Spleen (tissue), 11 donors: ENCODE measurements at regions not wholly inside any gene's neighbourhood (a gene's known extent, or its start where the extent isn't known, plus 50 kb on each side); places are given as distances from the start of the nearest gene placed in this dataset.

Experiments
- DNase-seq: peaks from one replicate; pipeline ENCODE4 v3.0.0-alpha.2; 2020
- H3K27ac ChIP-seq, 8 donors: fragments of 200-600 bp; sonication (generic) in 7 of 8; 1 replicate in 4 of 8; 2 replicates in 4 of 8; pipeline versions ENCODE4 v1.5.0 to v1.8.0; 2016 to 2021; ENCODE audit warnings: inconsistent platforms in 4 of 8, mild to moderate bottlenecking in 4 of 8, moderate library complexity in 1 of 8
- H3K27me3 ChIP-seq, 7 donors: fragments of 200-600 bp; sonication (generic) in 6 of 7; replicated peaks in 1 of 7; 1 replicate in 4 of 7; 2 replicates in 3 of 7; pipeline versions ENCODE4 v1.5.0 to v1.8.0; 2016 to 2021; ENCODE audit warnings: inconsistent platforms in 3 of 7, mild to moderate bottlenecking in 1 of 7
- H3K36me3 ChIP-seq, 6 donors: fragments of 200-600 bp; sonication (generic) in 5 of 6; 1 replicate in 4 of 6; 2 replicates in 2 of 6; pipeline versions ENCODE4 v1.5.0 to v1.8.0; 2016 to 2021; ENCODE audit warnings: inconsistent platforms in 2 of 6
- H3K4me1 ChIP-seq, 6 donors: fragments of 200-600 bp; sonication (generic) in 5 of 6; 1 replicate in 3 of 6; 2 replicates in 3 of 6; pipeline versions ENCODE4 v1.5.0 to v1.8.0; 2016 to 2021; ENCODE audit warnings: inconsistent platforms in 3 of 6
- H3K4me3 ChIP-seq, 8 donors: fragments of 200-600 bp; sonication (generic) in 7 of 8; 1 replicate in 4 of 8; 2 replicates in 4 of 8; pipeline versions ENCODE4 v1.5.0 to v1.8.0; 2016 to 2021; ENCODE audit warnings: inconsistent platforms in 4 of 8, mild to moderate bottlenecking in 4 of 8, moderate library complexity in 2 of 8
- H3K9me3 ChIP-seq, 8 donors: fragments of 200-600 bp; sonication (generic) in 7 of 8; 1 replicate in 4 of 8; 2 replicates in 4 of 8; pipeline versions ENCODE4 v1.5.0 to v1.8.0; 2016 to 2021; ENCODE audit warnings: inconsistent platforms in 4 of 8
- CTCF ChIP-seq, 11 experiments: fragments of 200-600 bp in 7 of 11; fragments of 450-650 bp in 4 of 11; sonication (generic) in 4 of 11; IDR thresholded peaks in 8 of 11; conservative IDR thresholded peaks in 3 of 11; 1 replicate in 7 of 11; 2 replicates in 4 of 11; pipeline versions ENCODE4 v1.4.0 to v1.8.0; 2016 to 2021; ENCODE audit warnings: antibody characterized with exemption in 11 of 11, inconsistent platforms in 4 of 11, mild to moderate bottlenecking in 1 of 11
- POLR2A ChIP-seq, 3 donors: fragments of 450-650 bp; IDR thresholded peaks; one replicate each; pipeline ENCODE4 v1.5.1; 2017; ENCODE audit warnings: antibody characterized with exemption in 3 of 3, mild to moderate bottlenecking in 1 of 3
- POLR2AphosphoS5 ChIP-seq, 3 donors: sonication (generic); formaldehyde crosslinking; IDR thresholded peaks; one replicate each; pipeline ENCODE4 v1.5.1; 2017; ENCODE audit warnings: antibody characterized with exemption in 3 of 3
- WGBS, 5 donors: extraction: QIAGEN DNeasy Blood & Tissue Kit in 3 of 5; methylation state at CpG; one replicate each; pipeline versions ENCODE4 v1.1.5 to v1.1.7; 2013 to 2018; 5-methylcytosine and 5-hydroxymethylcytosine counted together
- intact Hi-C: fragments of 100-400 bp; cut with DNase I; formaldehyde crosslinking; loops from one replicate; pipeline ENCODE4 v1.15.0; 2023; ENCODE audit warnings: low total_unique reads
- donor health status: healthy with polysubstance abuse.
- donor health status: DM: no; HTN: no; CAD: no; lungs with moderate emphysema.
- donor health status: DM: no; HTN: no; CAD: no.
- donor health status: Bipolar disorder and iron deficiency.
- donor health status: healthy.
- donor health status: DM: no; HTN: no; CAD: no.
- donor health status: DM: yes; HTN: yes; CAD: no.

GRCh38 chr20:51182571-51182970 lies 159.7 kb upstream of the KCNG1 start:
- Histone ChIP-seq H3K36me3 (no peaks in the 10 kb centered on the region), H3K9me3 (no peaks in the 10 kb centered on the region), H3K4me1 (no peaks in the 10 kb centered on the region), H3K27me3 (peaks cover 0 to 27% (median 3%) of the 10 kb centered on the region in 7 donors), H3K27ac (no peak overlapping the region), H3K4me3 (no peak overlapping the region)
- TF ChIP-seq POLR2A (IDR thresholded peaks at IDR 0.05), result no peak
- TF ChIP-seq CTCF (IDR thresholded peaks at IDR 0.05 in 8 of 11, conservative IDR thresholded peaks at IDR 0.05 in 3 of 11), result no peak
- no peak for TF ChIP-seq POLR2AphosphoS5 (IDR thresholded peaks at IDR 0.05)
- intact Hi-C loops, result no loop called here
- DNase-seq, result no peak
- 80 to 85% (median 82%) methylated on average over 6 of the region's 6 CpGs for WGBS, 5 donors

GRCh38 chr20:51178153-51178552 lies 155.2 kb upstream of the KCNG1 start:
- DNase-seq, result no peak
- TF ChIP-seq POLR2AphosphoS5 (IDR thresholded peaks at IDR 0.05) (no peak), POLR2A (IDR thresholded peaks at IDR 0.05) (no peak), CTCF (IDR thresholded peaks at IDR 0.05 in 8 of 11, conservative IDR thresholded peaks at IDR 0.05 in 3 of 11) (no peak)
- intact Hi-C loops, result no loop called here
- no peaks in the 10 kb centered on the region for H3K4me1 ChIP-seq
- H3K27me3 ChIP-seq, result peaks cover 0 to 16% (median 0%) of the 10 kb centered on the region in 7 donors
- no peaks in the 10 kb centered on the region for H3K9me3 ChIP-seq
- no peak overlapping the region for H3K4me3 ChIP-seq
- H3K27ac ChIP-seq, result no peak overlapping the region
- no peaks in the 10 kb centered on the region for H3K36me3 ChIP-seq
- 74 to 85% (median 76%) methylated on average over 3 of the region's 3 CpGs for WGBS, 5 donors

- H3K4me1 ChIP-seq, result no peaks in the 10 kb centered on the region
- no peak for DNase-seq
Measured at GRCh38 chr20:51176876-51177275, 154.0 kb upstream of the KCNG1 start.

GRCh38 chr20:51176446-51176845 lies 153.5 kb upstream of the KCNG1 start:
- H3K4me1 ChIP-seq, result no peaks in the 10 kb centered on the region
- intact Hi-C loops, result no loop called here
- H3K36me3 ChIP-seq, result no peaks in the 10 kb centered on the region
- peaks cover 0 to 28% (median 0%) of the 10 kb centered on the region in 7 donors for H3K27me3 ChIP-seq
- no peak overlapping the region for H3K4me3 ChIP-seq
- H3K27ac ChIP-seq, result no peak overlapping the region
- H3K9me3 ChIP-seq, result no peaks in the 10 kb centered on the region
- TF ChIP-seq POLR2A (IDR thresholded peaks at IDR 0.05), result no peak
- TF ChIP-seq CTCF (IDR thresholded peaks at IDR 0.05 in 8 of 11, conservative IDR thresholded peaks at IDR 0.05 in 3 of 11), result no peak
- no peak for TF ChIP-seq POLR2AphosphoS5 (IDR thresholded peaks at IDR 0.05)
- DNase-seq, result no peak
- WGBS, 5 donors, result 76 to 88% (median 83%) methylated on average over 8 of the region's 8 CpGs

More at GRCh38 chr20:51176876-51177275, 154.0 kb upstream of the KCNG1 start:
- peaks cover 0 to 27% (median 0%) of the 10 kb centered on the region in 7 donors for H3K27me3 ChIP-seq
- intact Hi-C loops, result no loop called here
- no peak overlapping the region for H3K27ac ChIP-seq
- H3K9me3 ChIP-seq, result no peaks in the 10 kb centered on the region
- 20 to 32% (median 27%) methylated on average over 3 of the region's 3 CpGs for WGBS, 5 donors
- no peak overlapping the region for H3K4me3 ChIP-seq
- TF ChIP-seq CTCF (IDR thresholded peaks at IDR 0.05 in 8 of 11, conservative IDR thresholded peaks at IDR 0.05 in 3 of 11) (no peak), POLR2AphosphoS5 (IDR thresholded peaks at IDR 0.05) (no peak), POLR2A (IDR thresholded peaks at IDR 0.05) (no peak)
- H3K36me3 ChIP-seq, result no peaks in the 10 kb centered on the region
